ENCODE measurements at regions not wholly inside any gene's neighbourhood (a gene's known extent, or its start where the extent isn't known, plus 50 kb on each side); places are given as distances from the start of the nearest gene placed in this dataset.

DNA sequence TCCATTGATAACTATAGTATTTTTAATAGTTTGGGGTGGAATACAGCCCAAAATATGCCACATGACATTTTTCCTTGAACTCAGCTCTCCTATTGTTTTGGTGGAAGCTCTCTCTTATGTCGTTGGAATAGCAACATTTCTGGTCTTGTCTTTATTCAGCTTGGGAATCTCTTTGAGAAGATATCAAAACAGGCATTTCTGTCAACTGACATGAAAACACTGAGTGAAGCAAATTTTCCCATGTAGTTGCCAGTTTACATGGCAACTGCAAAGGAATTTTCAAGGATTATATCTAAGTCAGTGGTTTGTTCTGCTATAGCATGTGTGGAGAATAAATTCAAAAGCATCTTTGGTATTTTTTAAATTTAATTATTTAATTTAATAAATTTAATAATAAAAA lies 863.5 kb upstream of the CDH8 start:
- TF ChIP-seq ZBTB7A (IDR thresholded peaks at IDR 0.05; ENCODE audit: low read depth) (no peak), TAF1 (IDR thresholded peaks at IDR 0.05; ENCODE audit: low read depth) (no peak), YY1 (IDR thresholded peaks at IDR 0.05; ENCODE audit: low read depth) (no peak)
- TF ChIP-seq, protein P1, sequence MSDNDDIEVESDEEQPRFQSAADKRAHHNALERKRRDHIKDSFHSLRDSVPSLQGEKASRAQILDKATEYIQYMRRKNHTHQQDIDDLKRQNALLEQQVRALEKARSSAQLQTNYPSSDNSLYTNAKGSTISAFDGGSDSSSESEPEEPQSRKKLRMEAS (IDR thresholded peaks at IDR 0.05): no peak
- TF ChIP-seq, protein P2, sequence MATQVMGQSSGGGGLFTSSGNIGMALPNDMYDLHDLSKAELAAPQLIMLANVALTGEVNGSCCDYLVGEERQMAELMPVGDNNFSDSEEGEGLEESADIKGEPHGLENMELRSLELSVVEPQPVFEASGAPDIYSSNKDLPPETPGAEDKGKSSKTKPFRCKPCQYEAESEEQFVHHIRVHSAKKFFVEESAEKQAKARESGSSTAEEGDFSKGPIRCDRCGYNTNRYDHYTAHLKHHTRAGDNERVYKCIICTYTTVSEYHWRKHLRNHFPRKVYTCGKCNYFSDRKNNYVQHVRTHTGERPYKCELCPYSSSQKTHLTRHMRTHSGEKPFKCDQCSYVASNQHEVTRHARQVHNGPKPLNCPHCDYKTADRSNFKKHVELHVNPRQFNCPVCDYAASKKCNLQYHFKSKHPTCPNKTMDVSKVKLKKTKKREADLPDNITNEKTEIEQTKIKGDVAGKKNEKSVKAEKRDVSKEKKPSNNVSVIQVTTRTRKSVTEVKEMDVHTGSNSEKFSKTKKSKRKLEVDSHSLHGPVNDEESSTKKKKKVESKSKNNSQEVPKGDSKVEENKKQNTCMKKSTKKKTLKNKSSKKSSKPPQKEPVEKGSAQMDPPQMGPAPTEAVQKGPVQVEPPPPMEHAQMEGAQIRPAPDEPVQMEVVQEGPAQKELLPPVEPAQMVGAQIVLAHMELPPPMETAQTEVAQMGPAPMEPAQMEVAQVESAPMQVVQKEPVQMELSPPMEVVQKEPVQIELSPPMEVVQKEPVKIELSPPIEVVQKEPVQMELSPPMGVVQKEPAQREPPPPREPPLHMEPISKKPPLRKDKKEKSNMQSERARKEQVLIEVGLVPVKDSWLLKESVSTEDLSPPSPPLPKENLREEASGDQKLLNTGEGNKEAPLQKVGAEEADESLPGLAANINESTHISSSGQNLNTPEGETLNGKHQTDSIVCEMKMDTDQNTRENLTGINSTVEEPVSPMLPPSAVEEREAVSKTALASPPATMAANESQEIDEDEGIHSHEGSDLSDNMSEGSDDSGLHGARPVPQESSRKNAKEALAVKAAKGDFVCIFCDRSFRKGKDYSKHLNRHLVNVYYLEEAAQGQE (IDR thresholded peaks at IDR 0.05; ENCODE audit: low read depth): no peak

DNA sequence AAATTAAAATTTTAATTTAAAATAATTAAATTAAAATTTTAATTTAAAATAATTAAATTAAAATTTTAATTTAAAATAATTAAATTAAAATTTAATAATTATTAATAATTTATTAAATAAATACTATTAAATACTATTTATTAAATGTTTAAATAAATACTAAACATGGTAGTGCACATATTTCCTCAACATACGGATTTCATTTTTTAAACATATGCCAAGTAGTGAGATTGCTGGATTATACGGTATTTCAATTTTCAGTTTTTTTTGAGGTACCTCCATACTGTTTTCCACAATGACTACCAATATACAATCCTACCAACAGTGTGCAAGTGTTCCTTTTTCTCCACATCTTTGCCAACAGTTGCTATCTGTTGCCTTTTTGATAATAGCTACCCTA lies 852.9 kb upstream of the CDH8 start:
- no peak for TF ChIP-seq ZBTB7A (IDR thresholded peaks at IDR 0.05; ENCODE audit: low read depth)
- no peak for TF ChIP-seq CEBPB (IDR thresholded peaks at IDR 0.05)
- no peak for TF ChIP-seq CREB1 (IDR thresholded peaks at IDR 0.05; ENCODE audit: low read depth)
- TF ChIP-seq, protein P2 (IDR thresholded peaks at IDR 0.05; ENCODE audit: low read depth): no peak
- TF ChIP-seq, protein P1 (IDR thresholded peaks at IDR 0.05): no peak
- TF ChIP-seq FOXM1 (IDR thresholded peaks at IDR 0.05; ENCODE audit: borderline replicate concordance, low read depth): no peak
- TF ChIP-seq NFIC (IDR thresholded peaks at IDR 0.05): no peak

DNA sequence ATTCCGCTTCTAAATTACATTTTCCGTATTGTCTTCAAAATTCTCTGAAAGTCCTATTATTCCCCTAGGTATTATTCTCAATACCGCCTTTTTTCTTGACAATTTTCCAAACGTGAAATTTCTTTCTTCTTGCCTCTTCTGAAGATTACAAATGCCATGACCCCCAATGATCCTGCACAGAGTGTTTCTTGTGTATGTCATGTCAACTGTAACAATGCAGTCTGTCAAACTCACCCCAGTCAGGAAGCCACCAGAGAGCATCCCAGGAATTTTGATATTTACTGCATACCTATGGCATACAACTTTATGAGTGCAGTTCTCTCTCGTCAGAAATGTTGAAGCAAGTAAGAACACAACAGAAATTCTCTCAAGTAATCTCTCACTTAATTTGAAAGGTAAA lies 847.3 kb upstream of the CDH8 start:
- no peak for TF ChIP-seq FOXM1 (IDR thresholded peaks at IDR 0.05; ENCODE audit: borderline replicate concordance, low read depth)
- no peak for TF ChIP-seq RAD21 (IDR thresholded peaks at IDR 0.05; ENCODE audit: low read depth)
- no peak for TF ChIP-seq NFIC (IDR thresholded peaks at IDR 0.05)
- TF ChIP-seq ZBTB7A (IDR thresholded peaks at IDR 0.05; ENCODE audit: low read depth): no peak
- no peak for TF ChIP-seq TAF1 (IDR thresholded peaks at IDR 0.05; ENCODE audit: low read depth)
- TF ChIP-seq, protein P3, sequence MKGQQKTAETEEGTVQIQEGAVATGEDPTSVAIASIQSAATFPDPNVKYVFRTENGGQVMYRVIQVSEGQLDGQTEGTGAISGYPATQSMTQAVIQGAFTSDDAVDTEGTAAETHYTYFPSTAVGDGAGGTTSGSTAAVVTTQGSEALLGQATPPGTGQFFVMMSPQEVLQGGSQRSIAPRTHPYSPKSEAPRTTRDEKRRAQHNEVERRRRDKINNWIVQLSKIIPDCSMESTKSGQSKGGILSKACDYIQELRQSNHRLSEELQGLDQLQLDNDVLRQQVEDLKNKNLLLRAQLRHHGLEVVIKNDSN (IDR thresholded peaks at IDR 0.05): no peak
- TF ChIP-seq, protein P2 (IDR thresholded peaks at IDR 0.05; ENCODE audit: low read depth): no peak
- TF ChIP-seq, protein P1 (IDR thresholded peaks at IDR 0.05): no peak
- no peak for TF ChIP-seq EGR1 (IDR thresholded peaks at IDR 0.05)

DNA sequence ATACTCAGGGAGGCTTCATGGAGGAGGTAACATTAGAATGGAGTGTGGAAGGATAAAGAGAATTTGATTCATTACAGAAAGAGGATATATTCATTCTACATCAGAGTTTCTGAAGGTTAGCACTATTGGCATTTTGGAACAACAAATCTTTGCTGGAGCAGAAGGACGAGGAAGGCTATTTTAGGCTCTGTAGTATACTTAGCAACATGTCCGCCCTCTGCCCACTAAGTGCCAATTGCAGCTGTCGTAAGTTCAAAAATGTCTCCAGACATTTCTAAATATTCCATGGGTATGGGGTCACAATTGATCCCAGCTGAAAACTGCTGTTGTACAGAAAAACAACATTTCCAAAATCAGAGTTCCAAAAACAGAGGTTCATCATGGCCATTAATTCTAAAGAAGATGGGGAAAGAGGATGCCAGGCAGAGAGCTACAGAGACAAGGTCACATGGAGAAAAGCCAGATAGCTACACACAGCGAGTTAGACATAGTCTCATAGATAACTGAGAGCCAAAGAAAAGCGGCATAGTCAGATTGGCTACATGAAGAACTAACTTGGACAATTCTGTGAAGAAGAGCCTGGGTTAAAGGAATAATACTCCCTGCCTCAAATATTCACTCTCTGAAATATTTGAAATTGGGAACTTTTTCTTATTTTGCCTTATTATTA lies 846.4 kb upstream of the CDH8 start:
- no peak for TF ChIP-seq NFIC (IDR thresholded peaks at IDR 0.05)
- TF ChIP-seq TAF1 (IDR thresholded peaks at IDR 0.05; ENCODE audit: low read depth): no peak
- TF ChIP-seq, protein P2 (IDR thresholded peaks at IDR 0.05; ENCODE audit: low read depth): no peak
- no peak for TF ChIP-seq CEBPB (IDR thresholded peaks at IDR 0.05)
- no peak for TF ChIP-seq ZBTB7A (IDR thresholded peaks at IDR 0.05; ENCODE audit: low read depth)
- TF ChIP-seq, protein P3 (IDR thresholded peaks at IDR 0.05): no peak
